K562 (cell line): ENCODE measurements at regions not wholly inside any gene's neighbourhood (a gene's known extent, or its start where the extent isn't known, plus 50 kb on each side); places are given as distances from the start of the nearest gene placed in this dataset.

Experiments
- E2F1 ChIP-seq: sonication (generic); formaldehyde crosslinking; IDR thresholded peaks from 2 replicates; pipeline ENCODE4 v1.8.1; 2023; ENCODE audit warnings: mild to moderate bottlenecking, missing genetic modification reagents, moderate library complexity
- PBX2 ChIP-seq, 2 experiments: IDR thresholded peaks in 1 of 2; conservative IDR thresholded peaks in 1 of 2; 2 replicates each; pipeline ENCODE4 v1.6.1; 2016; ENCODE audit warnings: low read depth in 2 of 2, mild to moderate bottlenecking in 1 of 2, missing compliant biosample characterization in 1 of 2, missing genetic modification characterization in 1 of 2, moderate library complexity in 1 of 2
- PCBP1 ChIP-seq: fragments of 200-400 bp; formaldehyde crosslinking; IDR thresholded peaks from 2 replicates; pipeline ENCODE4 v1.6.1; 2018; ENCODE audit warnings: mild to moderate bottlenecking, low read depth, low read length; ENCODE audit not compliant: poor library complexity, severe bottlenecking
- TAF9B ChIP-seq: fragments of 450-650 bp; IDR thresholded peaks from 2 replicates; pipeline ENCODE4 v1.6.1; 2018; ENCODE audit warnings: mild to moderate bottlenecking; ENCODE audit not compliant: partially characterized antibody
- TCF7L2 ChIP-seq: fragments of 150-350 bp; IDR thresholded peaks from 2 replicates; pipeline ENCODE4 v1.6.1; 2016; ENCODE audit warnings: low read depth, mild to moderate bottlenecking, low read length, moderate library complexity
- TFAP4 ChIP-seq: sonication (generic); formaldehyde crosslinking; IDR thresholded peaks from 2 replicates; pipeline ENCODE4 v1.8.0; 2022; ENCODE audit warnings: missing genetic modification reagents, mild to moderate bottlenecking, moderate library complexity, borderline replicate concordance
- ZNF395 ChIP-seq: fragments of 200-800 bp; sonication (Bioruptor generic); IDR thresholded peaks from 2 replicates; pipeline ENCODE4 v1.6.1; 2017; ENCODE audit warnings: missing genetic modification characterization, missing compliant biosample characterization
- ZNF668 ChIP-seq: fragments of 250-450 bp; sonication (Bioruptor Pico); IDR thresholded peaks from 2 replicates; pipeline ENCODE4 v1.8.0; 2022; ENCODE audit warnings: mild to moderate bottlenecking, inconsistent platforms
- TF ChIP-seq, protein P1 (sequence below): sonication (generic); formaldehyde crosslinking; IDR thresholded peaks from 2 replicates; pipeline ENCODE4 v1.8.0; 2022; ENCODE audit warnings: mild to moderate bottlenecking, missing genetic modification reagents

DNA sequence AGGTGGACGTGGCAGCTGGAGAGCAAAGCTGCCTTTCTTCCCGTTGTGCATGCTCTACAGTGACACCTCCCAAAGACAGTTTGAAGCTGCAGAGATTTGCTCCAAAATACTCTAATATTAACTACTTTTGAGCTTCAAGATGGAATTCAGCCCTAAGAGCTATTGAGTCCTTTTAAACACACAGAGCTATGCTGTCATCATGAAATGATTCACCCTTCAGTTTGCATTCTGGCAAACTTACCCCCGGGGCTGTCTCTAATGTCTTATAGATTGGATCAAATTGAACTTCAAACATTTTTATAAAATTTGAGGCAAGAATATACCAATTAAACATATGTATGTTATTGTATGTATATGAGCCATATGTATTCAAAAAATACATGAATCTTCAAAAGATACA is 110.7 kb upstream of the EFEMP1 start (continued):
- TF ChIP-seq PBX2 (CRISPR knock-in tag; IDR thresholded peaks at IDR 0.05; ENCODE audit: low read depth) (no peak), PBX2 (tag; conservative IDR thresholded peaks at IDR 0.05; ENCODE audit: low read depth) (no peak), TAF9B (no peak), TCF7L2 (no peak), TFAP4 (CRISPR knock-in tag) (no peak), ZNF395 (CRISPR knock-in tag) (no peak), E2F1 (CRISPR knock-in tag) (no peak), PCBP1 (no peak), ZNF668 (CRISPR knock-in tag) (no peak)
- TF ChIP-seq, protein P1, sequence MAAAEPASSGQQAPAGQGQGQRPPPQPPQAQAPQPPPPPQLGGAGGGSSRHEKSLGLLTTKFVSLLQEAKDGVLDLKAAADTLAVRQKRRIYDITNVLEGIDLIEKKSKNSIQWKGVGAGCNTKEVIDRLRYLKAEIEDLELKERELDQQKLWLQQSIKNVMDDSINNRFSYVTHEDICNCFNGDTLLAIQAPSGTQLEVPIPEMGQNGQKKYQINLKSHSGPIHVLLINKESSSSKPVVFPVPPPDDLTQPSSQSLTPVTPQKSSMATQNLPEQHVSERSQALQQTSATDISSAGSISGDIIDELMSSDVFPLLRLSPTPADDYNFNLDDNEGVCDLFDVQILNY (CRISPR knock-in tag) = no peak
